ENCODE measurements at regions not wholly inside any gene's neighbourhood (a gene's known extent, or its start where the extent isn't known, plus 50 kb on each side); places are given as distances from the start of the nearest gene placed in this dataset.
"Not testable (repeated sequence)": the region's sequence is repeated elsewhere in the genome, so short reads cannot be mapped to it uniquely, and the experiment has no call there.

- DNase-seq (ENCODE audit: low read depth) = not testable (repeated sequence)
Observed at GRCh38 chr7:68082961-68083657, 1086.5 kb downstream of the TYW1 start.

- DNase-seq (ENCODE audit: low read depth) = no peak
Observed at GRCh38 chr7:68087401-68087800, 1090.8 kb downstream of the TYW1 start.

- no peak for DNase-seq (ENCODE audit: low read depth)
Observed at GRCh38 chr7:68088879-68089278, 1092.2 kb downstream of the TYW1 start.

- DNase-seq (ENCODE audit: low read depth) = not testable (repeated sequence)
Observed at GRCh38 chr7:68090256-68090655, 1093.6 kb downstream of the TYW1 start.

- no peak for DNase-seq (ENCODE audit: low read depth)
Observed at GRCh38 chr7:68103319-68103718, 1106.7 kb downstream of the TYW1 start.

GRCh38 chr7:68107261-68107660 lies 1110.6 kb downstream of the TYW1 start:
- DNase-seq (ENCODE audit: low read depth) = no peak

GRCh38 chr7:68107968-68108367 lies 1111.3 kb downstream of the TYW1 start:
- DNase-seq (ENCODE audit: low read depth) = no peak

- DNase-seq (ENCODE audit: low read depth) = no peak
Observed at GRCh38 chr7:68109299-68109698, 1112.7 kb downstream of the TYW1 start.

GRCh38 chr7:68119411-68119810 lies 1122.8 kb downstream of the TYW1 start:
- DNase-seq (ENCODE audit: low read depth) = no peak

- no peak for DNase-seq (ENCODE audit: low read depth)
Observed at GRCh38 chr7:68121056-68121455, 1124.4 kb downstream of the TYW1 start.

GRCh38 chr7:68121655-68122054 lies 1125.0 kb downstream of the TYW1 start:
- no peak for DNase-seq (ENCODE audit: low read depth)

- DNase-seq (ENCODE audit: low read depth) = no peak
Observed at GRCh38 chr7:68122801-68123200, 1126.2 kb downstream of the TYW1 start.

- no peak for DNase-seq (ENCODE audit: low read depth)
Observed at GRCh38 chr7:68125168-68125567, 1128.5 kb downstream of the TYW1 start.

GRCh38 chr7:68133045-68133444 lies 1136.4 kb downstream of the TYW1 start:
- DNase-seq (ENCODE audit: low read depth) = no peak

GRCh38 chr7:68143345-68143744 lies 1146.7 kb downstream of the TYW1 start:
- DNase-seq (ENCODE audit: low read depth) = no peak

- DNase-seq (ENCODE audit: low read depth) = no peak
Observed at GRCh38 chr7:68146983-68147382, 1150.3 kb downstream of the TYW1 start.

GRCh38 chr7:68147614-68148238 lies 1151.1 kb downstream of the TYW1 start:
- no peak for DNase-seq (ENCODE audit: low read depth)

GRCh38 chr7:68148440-68148839 lies 1151.8 kb downstream of the TYW1 start:
- no peak for DNase-seq (ENCODE audit: low read depth)

- DNase-seq (ENCODE audit: low read depth) = no peak
Observed at GRCh38 chr7:68152205-68152604, 1155.6 kb downstream of the TYW1 start.

GRCh38 chr7:68155676-68156075 lies 1159.0 kb downstream of the TYW1 start:
- DNase-seq (ENCODE audit: low read depth) = no peak

- DNase-seq (ENCODE audit: low read depth) = no peak
Observed at GRCh38 chr7:68158686-68159295, 1162.2 kb downstream of the TYW1 start.

- DNase-seq (ENCODE audit: low read depth) = no peak
Observed at GRCh38 chr7:68162712-68163111, 1166.1 kb downstream of the TYW1 start.

- DNase-seq (ENCODE audit: low read depth) = no peak
Observed at GRCh38 chr7:68166525-68166924, 1169.9 kb downstream of the TYW1 start.

- DNase-seq (ENCODE audit: low read depth) = no peak
Observed at GRCh38 chr7:68173513-68173912, 1176.9 kb downstream of the TYW1 start.
